HG02973 (cell line): ENCODE measurements at regions not wholly inside any gene's neighbourhood (a gene's known extent, or its start where the extent isn't known, plus 50 kb on each side); places are given as distances from the start of the nearest gene placed in this dataset.

Experiments
- ATAC-seq: cut with Tn5 transposase; IDR thresholded peaks from one replicate; pipeline ENCODE4 v1.9.1; 2021; ENCODE audit warnings: moderate library complexity; ENCODE audit not compliant: unreplicated experiment

DNA sequence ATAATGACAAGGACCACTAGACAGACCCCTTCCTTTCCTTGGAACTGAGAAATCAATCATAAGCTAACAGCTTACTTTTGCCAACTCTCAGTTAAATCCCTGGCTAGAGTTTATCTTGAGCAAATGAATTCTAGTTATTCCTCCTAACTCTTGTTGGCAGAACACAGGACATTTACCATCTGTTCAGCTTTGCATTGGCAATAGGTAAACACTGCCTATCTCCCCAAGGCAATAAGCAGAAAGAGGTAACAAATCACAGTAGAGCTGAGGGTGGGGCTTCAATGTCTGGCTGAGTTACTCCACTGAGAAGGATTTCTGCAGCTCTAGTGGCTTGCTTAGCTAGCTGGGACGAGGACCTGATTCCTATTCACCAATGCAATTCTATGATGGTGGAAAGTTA is 503.3 kb upstream of the GRIA1 start:
- no peak for ATAC-seq

- no peak for ATAC-seq
These were observed 500.3 kb upstream of the GRIA1 start for GRCh38 chr5:152990217-152990616.

- ATAC-seq, result no peak
These were observed 499.8 kb upstream of the GRIA1 start for GRCh38 chr5:152990649-152991048.

- ATAC-seq, result no peak
These were observed 496.3 kb upstream of the GRIA1 start for GRCh38 chr5:152994033-152994680.

GRCh38 chr5:152995214-152995725 is 495.2 kb upstream of the GRIA1 start:
- ATAC-seq, result no peak

GRCh38 chr5:153005711-153006110 is 484.8 kb upstream of the GRIA1 start:
- no peak for ATAC-seq

GRCh38 chr5:153006681-153007080 is 483.8 kb upstream of the GRIA1 start:
- ATAC-seq, result no peak

GRCh38 chr5:153014194-153014593 is 476.3 kb upstream of the GRIA1 start:
- ATAC-seq, result no peak

GRCh38 chr5:153018121-153018520 is 472.3 kb upstream of the GRIA1 start:
- ATAC-seq, result no peak

DNA sequence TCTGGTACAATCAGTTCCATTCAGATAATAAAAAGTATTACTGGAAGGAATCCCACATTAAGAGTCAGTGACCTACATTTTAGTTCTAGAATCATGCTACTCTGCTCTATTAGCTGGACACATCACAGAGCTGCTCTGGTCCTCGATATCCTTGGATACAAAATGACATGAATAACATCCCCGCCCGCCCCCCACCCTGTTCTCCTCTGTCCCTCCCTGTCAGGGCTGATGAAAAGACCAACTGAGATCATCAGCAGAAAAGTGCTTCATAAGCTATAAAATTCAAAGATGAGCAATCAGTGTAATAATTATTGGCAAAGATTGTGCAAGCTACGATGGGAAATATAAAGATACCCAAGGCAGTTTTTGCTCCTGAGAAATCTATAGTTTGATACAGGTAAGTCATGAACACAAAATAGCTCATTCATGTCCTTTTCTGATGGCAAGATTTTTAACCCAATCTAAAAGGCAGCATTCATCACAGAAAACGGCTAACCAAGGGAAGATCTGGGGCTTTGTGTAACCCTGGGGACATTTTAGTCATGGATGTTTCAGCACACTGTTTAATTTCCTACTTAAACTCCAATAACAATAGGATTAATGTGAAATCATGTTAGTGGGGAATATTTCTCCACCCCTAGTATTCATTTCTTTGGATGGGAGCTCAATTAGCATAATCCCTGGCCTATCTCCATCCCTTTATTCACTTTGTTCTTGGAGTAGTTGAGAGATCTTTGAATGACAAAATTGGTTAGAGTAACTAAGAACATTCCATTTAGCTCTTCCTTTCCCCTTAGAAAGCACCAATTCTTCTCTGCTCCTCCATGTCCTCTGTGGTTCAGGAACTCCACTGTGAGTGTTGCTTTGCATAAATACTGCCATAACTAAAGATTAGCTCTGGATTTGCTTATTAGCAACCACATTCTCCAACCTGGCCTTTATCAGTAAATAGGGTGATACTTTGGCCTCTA is 459.4 kb upstream of the GRIA1 start:
- no peak for ATAC-seq

GRCh38 chr5:153039501-153039900 is 451.0 kb upstream of the GRIA1 start:
- ATAC-seq, result no peak

DNA sequence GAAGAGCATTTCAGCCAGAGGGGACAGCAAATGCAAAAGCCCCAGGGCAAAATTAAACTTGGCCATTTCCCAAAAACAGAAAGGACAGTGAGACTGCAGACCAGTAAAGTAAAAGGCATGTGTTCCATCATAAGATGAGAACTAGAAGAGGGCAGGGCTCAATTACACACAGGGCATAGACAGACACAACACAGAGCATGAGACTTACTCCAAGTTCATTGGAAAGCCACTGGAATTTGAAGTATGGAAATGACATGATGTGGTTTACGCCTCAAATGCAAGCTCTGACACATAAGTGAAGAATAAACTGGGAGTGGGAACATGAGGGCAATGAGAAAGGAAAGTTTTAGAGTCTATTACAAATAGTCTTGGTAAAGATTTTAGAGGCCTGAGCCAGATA is 446.6 kb upstream of the GRIA1 start:
- ATAC-seq, result no peak

GRCh38 chr5:153050496-153051179 is 439.8 kb upstream of the GRIA1 start:
- ATAC-seq, result no peak

GRCh38 chr5:153066281-153066680 is 424.2 kb upstream of the GRIA1 start:
- no peak for ATAC-seq

DNA sequence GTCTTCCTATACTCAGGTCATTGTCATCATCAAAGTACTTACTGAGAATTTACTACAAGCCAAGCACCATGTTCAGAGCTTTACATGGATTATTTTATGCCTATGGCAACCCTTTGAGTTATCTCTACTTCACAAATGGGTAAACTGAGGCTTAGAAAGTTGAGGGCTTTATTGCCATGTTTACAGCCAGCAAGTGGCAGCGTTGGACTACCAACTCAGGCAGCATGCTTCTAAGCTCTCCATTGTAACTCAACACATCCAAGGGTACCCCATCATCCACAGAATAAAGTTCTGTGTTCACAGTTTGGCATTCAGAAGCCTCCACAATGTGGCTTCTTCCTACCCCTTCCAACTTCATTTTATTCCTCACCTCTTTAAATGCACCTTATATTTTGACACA is 422.6 kb upstream of the GRIA1 start:
- no peak for ATAC-seq

GRCh38 chr5:153079396-153079795 is 411.1 kb upstream of the GRIA1 start:
- no peak for ATAC-seq

- no peak for ATAC-seq
These were observed 409.5 kb upstream of the GRIA1 start for GRCh38 chr5:153080940-153081339.

DNA sequence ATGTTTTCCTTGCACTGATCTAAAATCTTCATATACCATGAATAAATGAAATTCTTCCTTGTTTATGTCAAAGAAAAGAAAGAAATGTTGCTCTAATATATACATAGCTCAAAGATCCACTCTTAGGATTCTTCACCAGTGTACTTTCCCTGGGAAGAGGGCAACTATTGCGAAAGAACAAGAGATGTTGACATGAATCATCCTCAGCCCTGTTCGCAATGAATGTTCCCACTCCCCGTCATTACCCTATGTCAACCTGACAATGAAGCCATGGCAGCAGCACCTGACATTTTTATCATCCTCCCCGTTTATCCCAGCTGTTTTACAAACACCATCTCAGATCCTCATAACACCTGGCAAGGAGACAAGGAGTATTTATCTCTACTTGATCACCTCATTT is 409.1 kb upstream of the GRIA1 start:
- ATAC-seq, result no peak

DNA sequence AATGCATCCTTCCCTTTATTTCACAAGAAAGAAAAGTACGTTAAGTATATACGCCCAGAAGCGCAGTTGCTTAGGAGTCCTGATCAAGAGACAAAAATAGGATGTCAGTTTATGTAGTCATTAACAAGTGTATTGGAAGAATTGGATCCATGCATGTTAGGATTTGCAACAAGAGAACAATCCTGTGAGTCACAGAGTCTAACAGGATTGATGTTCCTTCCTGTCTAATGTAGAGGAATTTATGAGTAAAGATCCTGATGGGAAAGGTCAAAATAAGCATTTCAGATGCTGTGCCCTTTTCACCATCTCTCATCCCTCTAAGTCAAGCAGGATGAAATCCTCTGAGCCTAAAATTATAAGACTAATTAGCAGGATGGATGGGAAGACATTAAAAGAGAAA is 406.0 kb upstream of the GRIA1 start:
- no peak for ATAC-seq

GRCh38 chr5:153086486-153086885 is 404.0 kb upstream of the GRIA1 start:
- ATAC-seq, result no peak

- no peak for ATAC-seq
These were observed 401.9 kb upstream of the GRIA1 start for GRCh38 chr5:153088538-153088937.
